ENCODE measurements at regions not wholly inside any gene's neighbourhood (a gene's known extent, or its start where the extent isn't known, plus 50 kb on each side); places are given as distances from the start of the nearest gene placed in this dataset.
"Not testable (repeated sequence)": the region's sequence is repeated elsewhere in the genome, so short reads cannot be mapped to it uniquely, and the experiment has no call there.

DNA sequence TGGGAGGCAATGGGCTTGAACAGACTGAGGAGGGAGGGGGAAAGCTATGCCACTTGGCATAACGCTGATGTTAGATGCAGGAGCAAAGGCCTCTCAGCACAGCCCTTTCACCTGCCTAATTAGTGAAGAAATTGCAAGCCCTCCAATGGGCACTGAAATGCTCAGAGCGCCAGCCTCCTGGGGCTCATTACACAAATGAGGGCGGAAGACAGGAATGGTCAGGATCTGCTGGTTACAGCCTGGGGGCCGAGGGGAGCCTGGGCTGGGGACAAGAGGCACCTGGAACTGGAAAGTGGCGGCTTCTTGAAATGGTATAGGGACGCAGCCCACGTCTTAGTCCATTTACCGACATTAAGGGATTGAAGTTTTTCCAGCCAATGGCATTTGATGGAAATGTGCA is 50.2 kb upstream of the PLET1 start:
- DNase-seq = no peak

DNA sequence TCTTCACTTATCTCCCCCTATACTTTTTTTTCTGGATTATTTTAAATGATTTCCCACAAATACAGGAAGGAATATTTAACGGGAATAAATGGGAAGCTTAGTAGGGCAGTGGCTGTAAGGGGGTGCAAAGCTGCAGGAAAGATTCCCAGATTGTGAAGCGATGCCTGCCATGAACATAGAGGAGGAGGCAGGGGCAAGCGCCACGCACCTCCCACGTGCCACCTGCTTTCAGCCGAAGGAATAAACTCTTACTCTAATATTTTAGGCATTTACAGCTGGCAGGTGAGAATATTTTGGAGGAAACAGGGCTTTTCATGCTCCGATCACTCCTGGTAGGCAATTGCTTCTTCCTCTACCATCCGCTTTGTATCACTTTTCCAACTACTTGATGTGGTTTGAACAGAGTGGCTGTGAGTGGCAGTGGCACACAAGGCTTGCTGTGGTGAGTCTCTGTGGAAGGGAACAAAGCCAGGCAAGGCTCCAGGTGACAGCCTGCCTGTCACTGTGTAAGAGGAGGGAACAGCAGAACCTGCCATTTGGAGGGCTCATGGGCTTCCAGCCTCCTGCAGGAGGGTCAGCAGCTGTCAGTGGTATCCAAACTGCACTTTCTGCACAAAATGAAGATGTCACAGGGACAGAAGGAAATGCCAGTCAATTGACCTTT is 54.5 kb upstream of the PLET1 start:
- no peak for DNase-seq

DNA sequence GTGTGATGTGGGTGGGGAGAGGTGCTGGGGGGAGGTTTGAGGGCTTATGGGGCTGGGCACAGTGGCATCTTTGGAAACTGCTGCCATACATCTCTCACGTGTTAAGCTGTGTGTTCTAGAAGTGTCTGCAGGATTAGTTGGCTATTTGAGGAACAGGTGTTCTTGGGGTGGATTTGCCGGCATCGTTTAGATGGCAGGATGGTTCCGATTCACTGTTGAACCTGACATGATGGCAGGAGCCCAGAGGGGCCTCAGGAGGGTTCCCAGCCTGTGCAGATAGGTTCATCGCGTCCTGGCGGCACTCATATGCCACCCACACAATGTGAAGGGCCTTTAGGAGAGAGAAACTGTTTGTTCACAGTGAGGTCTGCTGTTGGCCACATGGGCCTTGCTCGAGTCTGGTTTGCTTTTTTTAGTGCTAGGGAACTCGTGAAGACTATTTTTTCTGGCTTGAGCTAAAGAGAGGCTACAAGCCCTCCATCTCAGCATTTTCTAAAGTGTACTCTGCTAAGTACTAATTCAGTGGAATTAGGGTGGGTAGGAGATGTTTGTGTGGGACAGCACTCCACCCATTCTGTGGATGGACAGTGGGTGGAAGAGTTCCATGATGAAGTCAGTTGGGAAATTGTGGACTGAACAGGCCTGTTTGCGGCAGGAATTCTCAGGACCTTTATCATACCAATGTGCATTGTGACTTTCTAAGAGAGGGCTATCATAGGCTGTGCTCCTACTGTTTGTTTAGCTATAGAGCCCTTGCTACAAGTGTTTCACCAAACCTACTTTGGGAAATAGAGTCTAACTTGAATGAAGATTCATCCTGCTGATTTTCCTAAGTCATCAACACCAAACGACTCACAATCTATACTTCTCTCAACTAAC is 55.4 kb upstream of the PLET1 start:
- no peak for DNase-seq

DNA sequence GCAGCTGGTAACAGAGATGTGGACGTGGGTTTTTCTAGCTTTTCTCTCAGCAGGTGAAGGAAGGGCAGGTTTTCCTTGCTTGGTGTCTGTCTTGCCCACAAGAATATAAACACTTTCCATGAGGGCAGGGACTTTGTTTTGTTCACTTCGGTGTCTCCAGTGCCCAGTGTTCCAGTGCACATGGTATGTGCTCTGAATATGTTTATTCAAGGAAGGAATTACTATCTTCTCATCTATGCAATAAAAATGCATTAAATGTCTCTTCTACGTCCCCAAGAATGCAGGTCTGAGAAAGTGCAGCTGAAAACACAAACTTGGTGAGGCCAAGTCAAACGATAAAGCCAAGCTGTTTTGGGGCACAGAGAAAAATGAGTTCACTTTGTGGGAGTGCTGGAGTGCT is 56.3 kb upstream of the PLET1 start:
- DNase-seq = no peak

DNA sequence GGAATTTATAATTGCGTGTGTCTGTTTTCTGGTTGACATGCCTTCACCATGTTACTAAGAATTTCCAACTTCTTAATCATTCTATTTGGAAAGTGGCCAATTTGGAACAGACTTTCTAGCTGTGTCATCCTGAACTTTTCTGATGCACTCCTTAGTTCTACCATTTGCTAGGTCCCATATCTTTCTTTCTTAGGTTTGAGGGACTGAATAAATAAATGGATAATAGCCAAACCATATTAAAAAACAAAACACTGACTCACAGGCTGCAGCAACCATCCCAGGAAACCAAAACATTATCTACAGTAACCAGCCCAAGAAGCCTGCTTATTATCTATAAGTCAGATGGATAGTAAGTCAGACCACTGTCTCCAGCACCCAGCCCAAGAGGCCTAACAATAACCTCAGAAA is 57.5 kb upstream of the PLET1 start:
- no peak for DNase-seq

DNA sequence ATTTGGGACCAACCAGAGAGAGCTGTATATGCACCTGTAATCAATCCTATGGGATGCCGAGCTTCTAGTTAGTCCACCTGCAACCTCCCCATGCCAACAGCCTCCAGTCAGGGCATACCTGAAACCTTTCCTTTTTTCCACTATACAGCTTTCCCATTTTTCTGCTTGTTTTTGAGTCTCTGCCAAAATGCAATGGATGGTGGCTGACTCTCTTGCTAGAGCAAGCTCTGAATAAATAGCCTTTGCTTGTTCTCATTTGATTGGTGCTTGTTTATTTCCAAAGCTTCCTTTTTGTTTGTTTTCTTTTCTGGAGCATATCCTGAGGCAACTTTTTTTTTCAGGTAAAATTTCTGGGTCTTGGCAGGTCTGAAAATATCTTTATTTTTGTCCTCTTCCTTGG is 58.0 kb upstream of the PLET1 start:
- no peak for DNase-seq

DNA sequence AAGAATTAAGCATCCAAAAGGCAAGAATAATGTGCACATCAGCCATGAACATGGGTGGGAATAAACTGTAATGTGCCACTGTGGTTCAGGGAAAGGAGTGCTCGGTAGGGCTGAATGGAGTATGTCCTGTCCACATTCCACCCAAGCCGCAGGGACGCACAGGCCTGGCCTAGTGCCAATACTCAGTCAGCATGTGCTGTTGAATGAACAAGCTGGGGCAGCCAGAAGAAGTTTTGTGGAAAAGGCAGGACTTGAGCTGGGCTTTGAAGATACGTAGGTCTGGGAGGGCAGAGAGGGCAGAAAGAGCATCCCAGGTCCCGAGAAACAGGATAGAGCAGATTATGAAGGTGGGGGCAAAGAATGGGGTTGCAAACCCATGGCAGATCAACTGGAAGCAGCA is 60.0 kb upstream of the PLET1 start:
- DNase-seq = no peak

DNA sequence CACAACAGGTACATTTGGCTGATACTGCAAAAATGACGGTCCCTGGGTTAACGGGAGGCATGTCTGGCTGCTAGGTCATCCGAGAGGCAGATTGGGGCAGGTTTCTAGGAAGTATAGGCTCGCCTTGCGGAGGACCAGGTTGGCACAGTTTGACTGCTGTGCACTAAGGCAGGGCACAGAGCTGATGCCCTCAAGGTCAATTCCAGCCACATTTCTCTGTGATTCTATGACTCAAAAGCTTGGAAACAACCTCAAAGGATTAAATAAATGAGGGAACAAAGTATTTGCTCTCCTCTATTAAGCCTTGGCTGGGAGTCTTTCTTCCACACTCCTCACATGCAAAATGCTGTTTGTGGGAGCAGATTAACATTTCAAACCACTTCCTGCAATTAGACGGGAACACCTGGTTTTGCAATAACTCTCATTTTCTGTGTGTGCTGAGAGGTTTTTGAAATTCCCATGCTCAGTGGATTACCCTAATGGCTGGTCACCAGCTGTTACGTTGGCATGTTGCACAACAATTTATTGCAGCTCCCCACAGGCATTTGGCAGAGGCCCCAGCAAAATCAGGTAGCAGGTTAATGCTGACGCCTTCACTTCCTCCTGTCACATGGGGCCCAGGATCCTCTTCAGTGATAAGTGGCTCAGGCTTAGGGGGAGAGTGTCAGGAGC is 61.0 kb upstream of the PLET1 start:
- no peak for DNase-seq

DNA sequence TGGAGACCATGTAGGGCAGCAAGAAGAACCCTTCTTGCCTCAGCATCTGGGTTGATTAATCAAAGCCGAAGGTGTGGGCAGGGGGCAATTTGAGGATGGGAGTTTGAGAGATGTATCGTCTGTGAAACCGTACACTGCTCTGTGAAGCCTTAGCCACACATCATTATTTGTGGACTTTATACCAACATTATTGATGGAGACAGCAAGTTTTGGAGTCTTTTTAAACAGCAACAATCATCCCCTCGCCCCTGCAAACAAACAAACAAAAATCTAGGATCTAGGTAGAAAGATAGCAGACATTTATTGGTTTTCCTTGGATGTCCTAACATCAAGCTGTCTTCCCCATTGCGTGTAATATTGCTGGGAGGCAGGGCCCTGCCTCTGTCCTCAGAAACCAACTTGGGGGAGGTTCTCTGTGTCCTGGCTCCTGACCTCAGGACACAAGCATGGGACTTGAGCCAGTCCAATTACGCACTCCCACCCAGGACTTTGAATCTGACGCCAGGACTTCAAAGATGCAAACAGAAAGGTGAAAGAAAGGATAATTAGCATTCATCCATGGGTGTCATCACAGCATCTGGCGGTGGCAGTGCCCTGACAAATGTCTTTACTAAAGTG is 61.6 kb upstream of the PLET1 start:
- no peak for DNase-seq

DNA sequence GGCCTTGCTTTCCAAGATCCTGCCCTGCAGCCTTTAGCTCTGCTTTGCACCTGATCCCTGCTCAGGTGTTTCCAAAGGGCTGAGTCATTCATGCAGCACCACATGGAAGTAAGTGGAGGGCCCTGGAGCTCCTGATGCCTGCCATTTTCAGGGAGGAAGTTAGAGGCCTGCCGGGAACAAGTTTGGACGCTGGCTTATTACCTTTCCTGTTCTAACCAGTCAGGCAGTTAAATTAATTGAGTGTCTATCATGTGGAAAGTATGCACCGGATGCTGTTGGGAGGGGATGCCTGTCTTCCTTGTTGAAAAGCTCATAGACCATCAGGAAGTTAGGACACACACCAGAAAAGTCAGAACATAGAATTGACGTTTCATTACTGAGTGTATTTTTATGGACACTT is 73.7 kb upstream of the PLET1 start:
- DNase-seq = no peak

DNA sequence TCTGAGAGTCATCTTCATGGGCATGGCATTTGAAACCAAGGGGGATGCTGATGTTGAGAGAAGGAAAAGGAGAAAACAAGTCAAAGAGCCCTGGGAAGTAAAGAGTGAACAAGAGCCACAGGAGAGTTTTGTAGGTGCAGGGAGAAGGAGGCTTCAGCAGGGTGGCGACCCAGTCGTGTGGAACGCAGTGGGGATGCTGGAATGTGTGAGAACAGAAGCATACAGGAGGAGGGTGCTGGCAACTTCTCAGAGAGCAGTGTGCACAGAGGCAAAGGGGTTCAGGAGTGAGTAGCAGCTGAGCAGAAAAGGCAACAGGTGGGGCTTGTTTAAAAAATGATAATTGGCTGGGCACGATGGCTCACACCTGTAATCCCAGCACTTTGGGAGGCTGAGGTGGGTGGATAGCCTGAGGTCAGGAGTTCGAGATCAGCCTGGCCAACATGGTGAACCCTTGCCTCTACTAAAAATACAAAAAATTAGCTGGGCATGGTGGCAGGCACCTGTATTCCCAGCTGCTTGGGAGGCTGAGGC is 75.8 kb upstream of the PLET1 start:
- DNase-seq = no peak

DNA sequence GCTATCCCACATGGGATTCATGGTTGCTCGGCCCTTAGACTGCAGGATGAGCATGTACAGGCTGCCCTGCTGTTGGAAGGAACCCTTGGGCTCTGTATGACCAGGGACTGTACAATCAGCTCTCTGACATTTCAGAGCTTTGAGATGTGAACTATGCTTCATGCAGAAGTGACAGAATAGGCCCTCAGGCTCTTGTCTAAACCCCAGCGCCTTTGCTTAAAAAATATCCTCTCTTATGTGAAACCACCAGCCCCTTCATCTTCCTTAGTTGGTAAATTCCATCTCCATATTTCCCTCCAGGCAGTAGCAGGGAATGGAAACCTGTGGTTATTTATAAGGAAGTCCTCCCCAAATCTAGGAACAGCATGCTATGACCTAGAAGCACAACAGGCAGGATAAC is 78.9 kb upstream of the PLET1 start:
- DNase-seq = no peak

DNA sequence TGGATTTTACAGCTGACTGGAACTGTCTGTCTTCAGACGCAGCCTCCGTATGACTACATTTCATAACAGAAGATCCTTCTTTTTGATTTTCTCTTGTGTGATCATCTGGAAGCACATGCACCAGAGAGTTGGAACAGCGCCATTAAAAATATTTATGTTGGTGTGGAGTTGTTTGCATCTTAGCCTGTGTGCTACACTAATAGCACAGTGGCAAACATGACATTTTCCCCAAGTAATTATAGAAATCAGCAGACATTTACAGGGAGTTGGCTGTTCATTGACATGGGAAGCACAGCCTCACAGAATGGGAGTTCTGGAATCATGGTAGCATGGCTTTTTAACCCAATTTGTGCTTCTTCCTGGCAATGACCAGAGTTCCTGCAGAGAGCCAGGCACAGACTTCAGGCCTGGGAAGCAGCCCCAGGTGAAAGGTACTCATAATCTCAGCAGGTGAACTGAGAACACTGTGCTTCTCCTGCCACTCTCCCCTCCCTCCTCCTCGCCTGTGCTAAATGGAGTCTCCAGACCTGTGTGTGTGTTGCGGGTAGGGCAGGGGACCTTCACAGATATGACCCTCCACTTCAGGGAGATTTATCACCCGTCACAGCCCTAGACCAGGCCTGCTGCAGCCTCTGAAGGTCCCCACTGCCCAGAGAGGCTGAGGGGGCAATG is 82.8 kb upstream of the PLET1 start:
- DNase-seq = no peak

DNA sequence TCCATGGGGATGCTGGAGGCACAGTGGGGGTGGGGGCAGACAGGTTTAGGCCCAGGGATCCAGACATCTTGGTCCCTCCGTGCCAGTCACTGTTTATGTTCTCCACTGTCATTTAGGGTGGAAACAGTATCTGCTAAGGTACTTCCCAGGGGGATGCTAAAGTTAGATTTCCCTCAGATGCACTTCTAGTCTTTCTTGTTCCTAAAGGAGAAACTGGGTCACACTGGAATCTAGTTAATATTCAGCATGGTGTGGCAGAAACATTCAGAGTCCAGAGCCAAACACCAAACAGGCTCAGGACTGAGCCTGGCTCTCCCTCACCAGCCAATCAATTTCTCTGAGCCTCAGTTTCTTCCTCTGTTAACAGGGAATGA is 83.4 kb upstream of the PLET1 start:
- DNase-seq = no peak

DNA sequence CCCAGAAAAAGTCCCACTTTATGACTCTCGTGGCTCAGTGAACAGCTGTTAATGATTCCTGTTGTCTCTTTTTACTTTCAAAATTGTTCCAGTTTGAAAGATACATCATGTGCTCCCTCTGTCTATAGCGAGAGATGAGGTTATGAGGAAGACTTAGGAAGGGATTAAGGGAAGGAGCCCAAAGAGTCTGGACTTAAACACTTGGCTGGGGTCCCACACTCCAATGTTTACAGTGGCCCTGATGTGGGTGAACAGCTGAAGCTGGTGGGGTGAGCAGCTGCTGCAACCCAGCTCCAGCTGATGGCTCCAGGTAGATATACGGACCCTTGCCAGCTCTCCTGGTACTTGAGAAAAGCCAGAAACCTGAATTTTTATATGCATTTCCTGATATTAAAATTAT is 84.5 kb upstream of the PLET1 start:
- no peak for DNase-seq

DNA sequence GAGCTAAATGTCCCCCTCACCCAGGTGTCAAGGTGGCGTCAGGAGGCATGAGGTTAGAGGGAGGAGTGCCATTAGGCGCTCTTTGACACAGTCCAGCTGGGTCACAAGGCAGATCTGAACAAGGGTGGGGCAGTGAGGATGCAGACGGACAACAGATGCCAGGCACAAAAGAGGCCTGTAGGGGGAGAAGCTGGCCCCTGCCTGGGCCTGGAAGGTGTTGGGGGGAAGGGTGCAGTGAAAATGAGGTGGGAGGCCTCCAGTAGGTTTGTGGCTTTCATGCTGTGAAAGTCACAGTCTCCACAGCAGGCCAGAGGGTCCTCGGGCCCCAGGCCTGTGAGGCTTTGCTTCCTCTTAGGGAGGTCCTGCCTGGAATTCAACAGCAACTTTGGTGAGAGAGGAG is 85.0 kb upstream of the PLET1 start:
- DNase-seq = no peak

DNA sequence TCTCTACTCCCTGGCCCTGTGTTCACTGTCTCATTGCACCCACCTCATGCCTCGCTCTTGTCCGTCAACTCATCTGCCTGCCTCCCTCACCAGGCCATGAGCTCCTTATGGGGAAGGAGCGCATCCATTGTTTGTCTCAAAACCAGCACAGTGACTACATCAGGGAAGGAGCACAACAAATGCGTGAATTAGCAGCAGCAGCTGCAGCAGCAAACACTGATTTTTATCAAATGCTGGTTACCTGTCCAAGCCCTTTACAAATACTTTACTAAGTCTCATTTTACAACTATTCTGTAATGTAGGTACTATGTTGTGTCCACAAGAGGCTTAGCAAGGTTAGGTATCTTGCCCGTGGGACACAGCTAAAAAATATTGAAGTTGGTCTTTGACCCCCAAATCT is 85.9 kb upstream of the PLET1 start:
- DNase-seq = no peak

DNA sequence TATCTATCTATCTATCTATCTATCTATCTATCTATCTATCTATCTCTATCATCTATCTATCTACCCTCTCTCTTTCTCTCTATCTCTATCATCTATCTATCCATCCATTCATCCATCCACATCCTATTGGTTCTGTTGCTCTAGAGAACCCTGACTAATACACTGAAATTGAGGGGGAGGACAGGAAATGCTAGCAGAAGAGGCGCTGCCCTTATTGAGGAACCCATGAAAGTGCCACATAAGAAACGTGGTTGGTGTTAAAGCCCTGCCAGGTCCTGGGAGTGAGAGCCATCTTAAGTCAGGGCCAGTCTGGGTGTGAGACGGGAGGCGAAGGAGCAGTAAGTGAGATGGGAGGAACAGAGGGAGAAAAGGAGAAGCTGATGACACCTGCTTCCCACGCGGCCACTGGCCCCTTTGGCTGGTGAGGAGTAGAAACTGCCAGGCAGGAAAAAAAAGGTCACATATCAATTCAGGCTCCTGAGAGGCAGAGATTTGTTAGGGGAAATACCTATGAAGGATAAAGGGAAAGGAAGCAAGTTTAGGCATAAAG is 87.9 kb upstream of the PLET1 start:
- DNase-seq = no peak

DNA sequence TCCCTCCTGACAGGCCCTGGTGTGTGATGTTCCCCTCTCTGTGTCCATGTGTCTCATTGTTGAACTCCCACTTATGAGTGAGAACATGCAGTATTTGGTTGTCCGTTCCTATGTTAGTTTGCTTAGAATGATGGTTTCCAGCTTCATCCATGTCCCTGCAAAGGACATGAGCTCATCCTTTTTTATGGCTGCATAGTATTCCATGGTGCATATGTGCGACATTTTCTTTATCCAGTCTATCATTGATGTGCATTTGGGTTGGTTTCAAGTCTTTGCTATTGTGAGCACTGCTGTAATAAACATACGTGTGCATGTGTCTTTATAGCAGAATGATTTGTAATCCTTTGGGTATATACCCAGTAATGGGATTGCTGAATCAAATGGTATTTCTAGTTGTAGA is 90.8 kb upstream of the PLET1 start:
- not testable (repeated sequence) for DNase-seq

DNA sequence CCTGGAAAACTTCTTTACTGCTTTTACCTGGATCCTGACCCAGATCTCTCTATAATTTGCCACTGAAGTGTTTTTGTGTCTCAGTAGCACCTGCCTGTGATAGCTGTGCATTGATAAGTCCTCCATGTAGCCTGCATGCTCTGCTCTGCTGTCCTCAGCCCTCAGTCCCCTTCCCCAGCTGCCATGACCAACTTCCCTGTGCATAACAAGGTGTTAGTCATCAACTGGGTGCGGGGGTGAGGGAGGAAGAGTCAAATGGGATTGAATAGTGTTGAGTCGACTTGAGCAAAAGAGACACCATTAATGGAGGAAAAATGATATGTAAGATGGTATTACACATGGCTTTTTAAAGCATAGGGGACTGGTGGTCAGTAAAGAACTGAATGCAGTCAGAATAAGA is 92.2 kb upstream of the PLET1 start:
- DNase-seq = no peak

DNA sequence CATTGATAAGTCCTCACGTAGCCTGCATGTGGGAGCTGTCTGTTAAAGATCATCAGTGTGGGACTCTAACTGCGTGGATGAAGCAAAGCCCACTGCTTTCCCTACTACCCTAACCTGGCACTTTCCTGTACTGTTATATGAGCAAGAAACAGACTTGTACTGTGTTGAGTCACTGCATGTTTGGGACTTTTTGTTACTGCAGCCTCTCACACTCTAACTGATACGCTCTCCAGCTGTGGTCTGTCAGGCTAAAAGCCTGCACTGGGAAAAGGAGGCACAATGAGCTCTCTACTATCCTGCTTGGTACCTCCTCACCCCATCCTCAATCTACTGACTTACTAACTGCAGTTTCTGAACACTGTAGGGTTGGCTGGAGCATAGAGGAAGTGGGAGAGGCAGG is 93.7 kb upstream of the PLET1 start:
- DNase-seq = no peak

DNA sequence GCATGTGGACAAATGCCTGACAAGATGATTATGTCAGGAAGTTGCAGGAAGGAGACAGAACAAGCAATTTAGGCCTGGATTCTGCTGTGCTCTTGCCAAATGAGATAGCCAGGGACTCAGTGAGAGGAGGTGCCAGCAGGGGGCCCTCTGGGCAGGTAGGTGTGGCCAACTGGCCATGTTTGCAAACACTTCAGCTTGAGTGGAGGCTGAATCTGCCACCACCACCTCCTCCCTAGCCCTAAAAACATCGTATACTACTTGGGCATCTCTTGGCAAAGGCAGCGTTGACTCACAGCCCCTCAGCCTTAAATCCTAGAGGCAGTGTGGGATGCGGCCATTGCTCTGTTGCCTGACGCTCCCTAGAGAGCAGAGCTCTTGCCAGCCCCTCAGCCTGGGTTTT is 95.1 kb upstream of the PLET1 start:
- no peak for DNase-seq

DNA sequence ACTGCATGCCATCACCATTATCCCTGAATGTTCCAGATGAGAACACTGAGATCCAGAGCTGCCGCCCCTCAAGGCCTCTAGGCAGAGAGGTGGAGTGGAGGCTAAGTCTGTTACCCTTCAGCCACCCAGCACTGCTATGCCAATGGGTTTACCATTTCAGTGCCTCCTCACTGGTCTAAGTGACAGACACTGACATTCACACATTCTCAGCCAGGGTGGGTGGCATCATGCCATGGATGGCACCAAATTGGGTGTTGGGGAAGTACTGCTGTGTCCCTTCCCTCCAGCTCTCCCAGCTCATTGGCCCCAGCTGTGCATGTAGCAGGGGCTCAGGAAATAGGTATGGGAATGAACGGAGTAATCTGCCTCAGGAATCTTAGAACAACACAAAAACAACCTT is 96.8 kb upstream of the PLET1 start:
- DNase-seq = no peak
